ENCODE measurements at regions not wholly inside any gene's neighbourhood (a gene's known extent, or its start where the extent isn't known, plus 50 kb on each side); places are given as distances from the start of the nearest gene placed in this dataset.
"Not testable (repeated sequence)": the region's sequence is repeated elsewhere in the genome, so short reads cannot be mapped to it uniquely, and the experiment has no call there.

GRCh38 chr4:189519186-189519585, 421.5 kb upstream of the FRG1 start:
- Histone ChIP-seq H3K36me3 (ENCODE audit: insufficient read depth, low read length) (no peaks in the 10 kb centered on the region), H3K9ac (ENCODE audit: low read depth, low read length) (no peak overlapping the region), H3K4me1 (ENCODE audit: insufficient read depth, low read length) (no peaks in the 10 kb centered on the region; the same call in 1 of the 2 replicates), H3K9me3 (ENCODE audit: control insufficient read depth, insufficient read depth, low read length) (no peaks in the 10 kb centered on the region)

- Histone ChIP-seq H3K9ac (ENCODE audit: low read depth, low read length) (no peak overlapping the region), H3K4me1 (ENCODE audit: insufficient read depth, low read length) (no peaks in the 10 kb centered on the region), H3K36me3 (ENCODE audit: insufficient read depth, low read length) (no peaks in the 10 kb centered on the region), H3K9me3 (ENCODE audit: control insufficient read depth, insufficient read depth, low read length) (peaks cover 8% of the 10 kb centered on the region; the same call in 1 of the 2 replicates)
These were observed 415.4 kb upstream of the FRG1 start for GRCh38 chr4:189525304-189525703.

- no peaks in the 10 kb centered on the region for H3K4me1 ChIP-seq (ENCODE audit: insufficient read depth, low read length)
- no peaks in the 10 kb centered on the region for H3K36me3 ChIP-seq (ENCODE audit: insufficient read depth, low read length)
- H3K9me3 ChIP-seq (ENCODE audit: control insufficient read depth, insufficient read depth, low read length) = no peaks in the 10 kb centered on the region; the same call in 1 of the 2 replicates
- H3K9ac ChIP-seq (ENCODE audit: low read depth, low read length) = no peak overlapping the region
These were observed 409.8 kb upstream of the FRG1 start for GRCh38 chr4:189530848-189531247.

- Histone ChIP-seq H3K4me1 (ENCODE audit: insufficient read depth, low read length) (no peaks in the 10 kb centered on the region), H3K9ac (ENCODE audit: low read depth, low read length) (no peak overlapping the region), H3K36me3 (ENCODE audit: insufficient read depth, low read length) (no peaks in the 10 kb centered on the region), H3K9me3 (ENCODE audit: control insufficient read depth, insufficient read depth, low read length) (no peaks in the 10 kb centered on the region)
These were observed 407.1 kb upstream of the FRG1 start for GRCh38 chr4:189533603-189534002.

- no peaks in the 10 kb centered on the region for H3K36me3 ChIP-seq (ENCODE audit: insufficient read depth, low read length)
- H3K4me1 ChIP-seq (ENCODE audit: insufficient read depth, low read length) = no peaks in the 10 kb centered on the region
- H3K9ac ChIP-seq (ENCODE audit: low read depth, low read length) = no peak overlapping the region
- no peaks in the 10 kb centered on the region for H3K9me3 ChIP-seq (ENCODE audit: control insufficient read depth, insufficient read depth, low read length)
These were observed 393.1 kb upstream of the FRG1 start for GRCh38 chr4:189547559-189547958.

GRCh38 chr4:189548484-189549125, 392.1 kb upstream of the FRG1 start:
- Histone ChIP-seq H3K9me3 (ENCODE audit: control insufficient read depth, insufficient read depth, low read length) (no peaks in the 10 kb centered on the region), H3K4me1 (ENCODE audit: insufficient read depth, low read length) (no peaks in the 10 kb centered on the region), H3K36me3 (ENCODE audit: insufficient read depth, low read length) (no peaks in the 10 kb centered on the region), H3K9ac (ENCODE audit: low read depth, low read length) (no peak overlapping the region)

- not testable (repeated sequence) for H3K9ac ChIP-seq (ENCODE audit: low read depth, low read length); H3K36me3 ChIP-seq (ENCODE audit: insufficient read depth, low read length); H3K9me3 ChIP-seq (ENCODE audit: control insufficient read depth, insufficient read depth, low read length); H3K4me1 ChIP-seq (ENCODE audit: insufficient read depth, low read length)
These were observed 388.6 kb upstream of the FRG1 start for GRCh38 chr4:189551931-189552670.

- H3K9ac ChIP-seq (ENCODE audit: low read depth, low read length); H3K36me3 ChIP-seq (ENCODE audit: insufficient read depth, low read length); H3K9me3 ChIP-seq (ENCODE audit: control insufficient read depth, insufficient read depth, low read length); H3K4me1 ChIP-seq (ENCODE audit: insufficient read depth, low read length): not testable (repeated sequence)
These were observed 380.1 kb upstream of the FRG1 start for GRCh38 chr4:189560605-189561004.

- not testable (repeated sequence) for H3K9ac ChIP-seq (ENCODE audit: low read depth, low read length); H3K36me3 ChIP-seq (ENCODE audit: insufficient read depth, low read length); H3K9me3 ChIP-seq (ENCODE audit: control insufficient read depth, insufficient read depth, low read length); H3K4me1 ChIP-seq (ENCODE audit: insufficient read depth, low read length)
These were observed 376.9 kb upstream of the FRG1 start for GRCh38 chr4:189563751-189564150.

GRCh38 chr4:189566271-189566670, 374.4 kb upstream of the FRG1 start:
- H3K9ac ChIP-seq (ENCODE audit: low read depth, low read length); H3K36me3 ChIP-seq (ENCODE audit: insufficient read depth, low read length); H3K9me3 ChIP-seq (ENCODE audit: control insufficient read depth, insufficient read depth, low read length); H3K4me1 ChIP-seq (ENCODE audit: insufficient read depth, low read length): not testable (repeated sequence)

GRCh38 chr4:189566900-189567299, 373.8 kb upstream of the FRG1 start:
- H3K9me3 ChIP-seq (ENCODE audit: control insufficient read depth, insufficient read depth, low read length); H3K36me3 ChIP-seq (ENCODE audit: insufficient read depth, low read length); H3K4me1 ChIP-seq (ENCODE audit: insufficient read depth, low read length); H3K9ac ChIP-seq (ENCODE audit: low read depth, low read length): not testable (repeated sequence)

- not testable (repeated sequence) for H3K9ac ChIP-seq (ENCODE audit: low read depth, low read length); H3K4me1 ChIP-seq (ENCODE audit: insufficient read depth, low read length); H3K36me3 ChIP-seq (ENCODE audit: insufficient read depth, low read length); H3K9me3 ChIP-seq (ENCODE audit: control insufficient read depth, insufficient read depth, low read length)
These were observed 361.0 kb upstream of the FRG1 start for GRCh38 chr4:189579645-189580044.

- H3K4me1 ChIP-seq (ENCODE audit: insufficient read depth, low read length); H3K9me3 ChIP-seq (ENCODE audit: control insufficient read depth, insufficient read depth, low read length); H3K9ac ChIP-seq (ENCODE audit: low read depth, low read length); H3K36me3 ChIP-seq (ENCODE audit: insufficient read depth, low read length): not testable (repeated sequence)
These were observed 353.6 kb upstream of the FRG1 start for GRCh38 chr4:189586908-189587632.

GRCh38 chr4:189589201-189589600, 351.5 kb upstream of the FRG1 start:
- not testable (repeated sequence) for H3K9ac ChIP-seq (ENCODE audit: low read depth, low read length); H3K36me3 ChIP-seq (ENCODE audit: insufficient read depth, low read length); H3K9me3 ChIP-seq (ENCODE audit: control insufficient read depth, insufficient read depth, low read length); H3K4me1 ChIP-seq (ENCODE audit: insufficient read depth, low read length)

- Histone ChIP-seq H3K4me1 (ENCODE audit: insufficient read depth, low read length) (no peaks in the 10 kb centered on the region), H3K9me3 (ENCODE audit: control insufficient read depth, insufficient read depth, low read length) (no peaks in the 10 kb centered on the region), H3K36me3 (ENCODE audit: insufficient read depth, low read length) (no peaks in the 10 kb centered on the region), H3K9ac (ENCODE audit: low read depth, low read length) (no peak overlapping the region)
These were observed 347.8 kb upstream of the FRG1 start for GRCh38 chr4:189592890-189593289.
